Heart left ventricle (tissue), 16 donors: ENCODE measurements at regions not wholly inside any gene's neighbourhood (a gene's known extent, or its start where the extent isn't known, plus 50 kb on each side); places are given as distances from the start of the nearest gene placed in this dataset.

Experiments
- ATAC-seq, 4 donors: fragments of 200-7000 bp; cut with Tn5 transposase; one replicate each; pipeline ENCODE4 v1.9.1; 2020 to 2022; ENCODE audit warnings: moderate library complexity in 4 of 4, mild to moderate bottlenecking in 3 of 4, moderate number of reproducible peaks in 1 of 4
- DNase-seq, 5 donors: peaks; one replicate each; pipeline ENCODE4 v3.0.0-alpha.2; 2020
- H3K27ac ChIP-seq, 12 donors: fragments of 200-600 bp; sonication (generic) in 4 of 12; one replicate each; pipeline versions ENCODE4 v1.5.0 to v1.8.0; 2016 to 2022; ENCODE audit warnings: mild to moderate bottlenecking in 2 of 12
- H3K27me3 ChIP-seq, 9 donors: fragments of 200-600 bp; sonication (generic) in 2 of 9; one replicate each; pipeline versions ENCODE4 v1.5.1 to v1.8.0; 2016 to 2022; ENCODE audit warnings: mild to moderate bottlenecking in 3 of 9
- H3K36me3 ChIP-seq, 9 donors: fragments of 200-600 bp; sonication (generic) in 2 of 9; one replicate each; pipeline versions ENCODE4 v1.5.0 to v1.8.0; 2018 to 2022; ENCODE audit warnings: mild to moderate bottlenecking in 2 of 9
- H3K4me1 ChIP-seq, 12 donors: fragments of 200-600 bp; sonication (generic) in 4 of 12; one replicate each; pipeline versions ENCODE4 v1.5.0 to v1.8.0; 2016 to 2022; ENCODE audit warnings: mild to moderate bottlenecking in 3 of 12
- H3K4me3 ChIP-seq, 12 donors: fragments of 200-600 bp; sonication (generic) in 4 of 12; one replicate each; pipeline versions ENCODE4 v1.5.0 to v1.8.0; 2017 to 2022; ENCODE audit warnings: mild to moderate bottlenecking in 9 of 12, moderate library complexity in 4 of 12
- H3K9me3 ChIP-seq, 12 donors: fragments of 200-600 bp; sonication (generic) in 4 of 12; one replicate each; pipeline versions ENCODE4 v1.5.0 to v1.8.0; 2016 to 2022; ENCODE audit warnings: mild to moderate bottlenecking in 1 of 12
- POLR2A ChIP-seq, 2 donors: fragments of 450-650 bp; IDR thresholded peaks; one replicate each; pipeline ENCODE4 v1.6.1; 2017; ENCODE audit warnings: antibody characterized with exemption in 2 of 2, mild to moderate bottlenecking in 2 of 2, moderate library complexity in 2 of 2
- WGBS, 4 donors: extraction: QIAGEN DNeasy Blood & Tissue Kit in 2 of 4; methylation state at CpG; one replicate each; pipeline versions ENCODE4 v1.1.5 to v1.1.7; 2013 to 2018; 5-methylcytosine and 5-hydroxymethylcytosine counted together
- intact Hi-C, 10 donors: fragments of 100-400 bp; cut with DNase I; formaldehyde crosslinking; loops; one replicate each; pipeline versions ENCODE4 v1.11.1 to v1.14.2; 2022
- TF ChIP-seq, protein P1 (sequence below), 12 donors: fragments of 200-600 bp; sonication (generic) in 4 of 12; IDR thresholded peaks; one replicate each; pipeline versions ENCODE4 v1.5.0 to v1.8.0; 2018 to 2022; ENCODE audit warnings: antibody characterized with exemption in 12 of 12, mild to moderate bottlenecking in 5 of 12
- donor health status: ischemic (EF 13 %, LVEDD 7.1; RV severe dilation, severe dysfunction).
- donor health status: healthy with polysubstance abuse.
- donor health status: DM: no; HTN: yes; CAD: no.
- donor health status: DM: no; HTN: no; CAD: no.
- donor health status: ischemic (EF 25% LVEDD 6.9; RV normal size, moderate dysfunction).
- donor health status: ischemic (EF 25% LVEDD 5.7; RV mildly dilated, moderate dysfunction).
- donor health status: healthy.
- donor health status: DM: yes; HTN: yes; CAD: no.
- donor health status: ischemic (EF 35%, LVEDD 5.7; RV mildly dilated, moderate dysfunction).
- donor health status: nonischemic (EF 11% LVEDD 7.7; RV severe dilation, severe dysfunction).
- donor health status: DM: yes; HTN: yes; CAD: no.
- donor health status: PGD.
- donor health status: ischemic (EF 29% LVEDD 5.4; RV normal size, mild dysfunction).
- donor health status: nonischemic (EF 23%, LVEDD 6.1; RV moderate dilation, normal function).

DNA sequence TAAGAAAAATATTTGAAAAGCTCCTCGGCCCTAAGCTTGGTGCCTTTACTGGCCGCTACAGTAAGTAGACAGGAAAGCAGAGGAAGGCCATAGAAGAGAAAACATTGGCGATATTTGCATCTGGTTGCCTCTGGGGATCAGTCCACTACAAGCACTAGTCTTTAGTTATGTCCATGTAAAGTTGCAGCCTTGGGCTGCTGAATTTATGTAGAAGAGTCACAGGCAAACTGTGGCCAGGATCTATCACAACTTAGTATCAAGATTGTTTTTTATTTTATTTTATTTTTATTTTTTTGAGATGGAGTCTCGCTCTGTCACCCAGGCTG lies 228.7 kb upstream of the CAMK1G start:
- WGBS, 4 donors, result 59 to 67% (median 64%) methylated on average over 4 of the region's 4 CpGs
- peaks cover 0 to 5% (median 0%) of the 10 kb centered on the region in 12 donors for H3K9me3 ChIP-seq
- H3K27ac ChIP-seq, result no peak overlapping the region
- intact Hi-C loops, result loop anchor here in 7 of 10 donors (5.0 to 10.0 kb wide), 6 partner anchors 80 to 703 kb away; no protein-coding TSS in a partner anchor
- H3K27me3 ChIP-seq, result no peaks in the 10 kb centered on the region
- H3K4me1 ChIP-seq, result peaks cover 0 to 10% (median 4%) of the 10 kb centered on the region in 12 donors
- no peak overlapping the region for H3K4me3 ChIP-seq
- H3K36me3 ChIP-seq, result no peaks in the 10 kb centered on the region
- no peak for TF ChIP-seq POLR2A (IDR thresholded peaks at IDR 0.05)
- TF ChIP-seq, protein P1, sequence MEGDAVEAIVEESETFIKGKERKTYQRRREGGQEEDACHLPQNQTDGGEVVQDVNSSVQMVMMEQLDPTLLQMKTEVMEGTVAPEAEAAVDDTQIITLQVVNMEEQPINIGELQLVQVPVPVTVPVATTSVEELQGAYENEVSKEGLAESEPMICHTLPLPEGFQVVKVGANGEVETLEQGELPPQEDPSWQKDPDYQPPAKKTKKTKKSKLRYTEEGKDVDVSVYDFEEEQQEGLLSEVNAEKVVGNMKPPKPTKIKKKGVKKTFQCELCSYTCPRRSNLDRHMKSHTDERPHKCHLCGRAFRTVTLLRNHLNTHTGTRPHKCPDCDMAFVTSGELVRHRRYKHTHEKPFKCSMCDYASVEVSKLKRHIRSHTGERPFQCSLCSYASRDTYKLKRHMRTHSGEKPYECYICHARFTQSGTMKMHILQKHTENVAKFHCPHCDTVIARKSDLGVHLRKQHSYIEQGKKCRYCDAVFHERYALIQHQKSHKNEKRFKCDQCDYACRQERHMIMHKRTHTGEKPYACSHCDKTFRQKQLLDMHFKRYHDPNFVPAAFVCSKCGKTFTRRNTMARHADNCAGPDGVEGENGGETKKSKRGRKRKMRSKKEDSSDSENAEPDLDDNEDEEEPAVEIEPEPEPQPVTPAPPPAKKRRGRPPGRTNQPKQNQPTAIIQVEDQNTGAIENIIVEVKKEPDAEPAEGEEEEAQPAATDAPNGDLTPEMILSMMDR (IDR thresholded peaks at IDR 0.05), result no peak
- no peak for DNase-seq
- no peak for ATAC-seq

DNA sequence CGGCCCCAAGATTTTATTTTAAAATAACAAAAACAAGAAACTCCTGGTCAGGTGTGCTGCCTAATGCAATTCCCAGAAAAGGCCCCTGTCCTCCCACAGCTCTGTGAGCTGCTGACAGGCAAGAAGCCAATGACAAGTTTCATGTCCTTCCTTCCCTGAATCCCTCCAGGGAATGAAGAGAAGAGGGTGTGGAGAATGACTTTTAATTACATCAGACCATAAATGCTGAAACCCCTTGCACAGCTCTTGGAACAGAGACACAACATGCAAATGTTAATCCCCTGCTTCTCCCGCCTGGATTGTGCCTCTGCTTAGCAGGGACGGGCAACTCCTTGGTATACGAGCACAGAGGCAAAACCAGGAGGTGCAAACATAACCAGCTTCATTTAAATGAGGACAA lies 228.1 kb upstream of the CAMK1G start:
- ATAC-seq, result peak in 1 of 4 donors; percentile 62
- TF ChIP-seq, protein P1 (IDR thresholded peaks at IDR 0.05), result no peak
- Histone ChIP-seq H3K27me3 (no peaks in the 10 kb centered on the region), H3K27ac (no peak overlapping the region), H3K4me1 (peaks cover 0 to 10% (median 4%) of the 10 kb centered on the region in 12 donors), H3K4me3 (no peak overlapping the region), H3K36me3 (no peaks in the 10 kb centered on the region), H3K9me3 (peaks cover 0 to 5% (median 0%) of the 10 kb centered on the region in 12 donors)
- intact Hi-C loops, result loop anchor here in 7 of 10 donors (5.0 to 10.0 kb wide), 4 partner anchors 79 to 209 kb away; no protein-coding TSS in a partner anchor
- WGBS, 4 donors, result 47 to 67% (median 55%) methylated on average over 2 to 4 of the region's 4 CpGs
- DNase-seq, result no peak

DNA sequence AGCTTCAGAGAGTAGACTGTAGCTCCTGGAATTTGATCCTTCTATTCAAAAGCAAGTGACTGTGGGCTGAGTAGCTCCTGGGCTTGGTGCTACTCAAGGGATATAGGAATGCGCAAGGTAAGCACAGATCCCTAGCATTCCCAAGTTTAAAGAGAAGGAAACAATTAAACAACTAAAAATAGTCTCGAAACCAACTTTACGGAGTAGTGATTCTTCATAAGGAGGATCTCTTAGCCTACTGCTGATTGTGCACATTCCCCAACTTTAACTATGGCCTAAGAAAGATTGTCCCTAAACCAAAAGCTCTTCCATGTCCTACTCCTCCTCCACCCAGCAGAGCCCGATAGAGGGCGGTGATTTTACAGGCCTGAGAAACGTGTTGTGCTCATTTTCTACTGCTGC lies 226.5 kb upstream of the CAMK1G start:
- Histone ChIP-seq H3K27me3 (peaks cover 0 to 4% (median 0%) of the 10 kb centered on the region in 9 donors), H3K27ac (no peak overlapping the region), H3K9me3 (peaks cover 0 to 5% (median 0%) of the 10 kb centered on the region in 12 donors), H3K4me1 (peaks cover 0 to 10% (median 4%) of the 10 kb centered on the region in 12 donors), H3K4me3 (no peak overlapping the region), H3K36me3 (no peaks in the 10 kb centered on the region)
- intact Hi-C loops, result loop anchor here in 7 of 10 donors (5.0 to 10.0 kb wide), 4 partner anchors 78 to 208 kb away; no protein-coding TSS in a partner anchor
- DNase-seq (no peak), ATAC-seq (no peak)
- 78 to 91% (median 88%) methylated on average over 6 of the region's 6 CpGs for WGBS, 4 donors
- TF ChIP-seq, protein P1 (IDR thresholded peaks at IDR 0.05), result no peak
- TF ChIP-seq POLR2A (IDR thresholded peaks at IDR 0.05), result no peak

DNA sequence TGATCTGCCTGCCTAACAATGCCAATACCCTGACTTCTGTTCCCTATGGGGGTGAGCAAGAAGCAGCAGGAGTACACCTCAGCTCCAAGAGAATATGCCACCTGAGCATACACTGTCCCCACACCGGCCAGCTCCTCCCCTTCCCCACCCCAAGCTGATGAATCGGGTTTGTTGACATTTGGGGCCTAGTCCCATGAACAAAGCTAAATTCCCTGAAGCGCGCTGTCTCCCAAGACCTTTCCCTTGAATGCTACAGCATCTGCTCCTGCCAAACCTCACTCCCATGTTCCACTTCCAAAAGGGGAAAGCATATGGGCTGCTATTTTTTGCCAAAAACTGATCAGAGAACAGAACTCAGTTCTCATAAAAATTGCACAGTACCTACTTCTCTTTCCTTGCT lies 220.4 kb upstream of the CAMK1G start:
- Histone ChIP-seq H3K4me1 (no peaks in the 10 kb centered on the region), H3K36me3 (no peaks in the 10 kb centered on the region), H3K9me3 (peaks cover 0 to 3% (median 0%) of the 10 kb centered on the region in 12 donors), H3K4me3 (no peak overlapping the region), H3K27ac (no peak overlapping the region), H3K27me3 (peaks cover 0 to 5% (median 0%) of the 10 kb centered on the region in 9 donors)
- no peak for DNase-seq
- no peak for ATAC-seq
- WGBS, 4 donors, result 64 to 79% (median 72%) methylated on average over 4 of the region's 4 CpGs
- TF ChIP-seq POLR2A (IDR thresholded peaks at IDR 0.05), result no peak
- TF ChIP-seq, protein P1 (IDR thresholded peaks at IDR 0.05), result no peak
- intact Hi-C loops, result no loop called here
